ENCODE measurements at regions not wholly inside any gene's neighbourhood (a gene's known extent, or its start where the extent isn't known, plus 50 kb on each side); places are given as distances from the start of the nearest gene placed in this dataset.
A peak's percentile ranks its signal among the peaks of the same experiment; 100 is the strongest.
"Not testable (repeated sequence)": the region's sequence is repeated elsewhere in the genome, so short reads cannot be mapped to it uniquely, and the experiment has no call there.

DNA sequence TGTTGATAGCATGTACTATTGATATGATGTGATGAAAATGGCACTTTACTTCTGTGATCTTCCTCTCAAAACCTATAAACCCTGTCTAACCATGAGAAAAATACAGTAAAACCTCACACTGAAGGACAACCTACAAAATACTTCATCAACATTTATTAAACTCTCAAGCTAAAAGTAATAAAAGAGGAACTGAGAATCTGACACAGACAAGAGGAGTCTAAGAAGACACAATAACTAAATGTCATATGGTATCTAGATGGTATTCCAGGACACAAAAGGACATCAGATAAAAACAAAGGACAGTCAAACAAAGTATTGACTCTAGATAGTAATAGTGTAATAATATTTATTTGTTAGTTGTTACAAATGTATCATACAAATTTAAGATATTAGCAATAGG lies 655.3 kb downstream of the SH3BGRL start:
- DNase-seq (ENCODE audit: low spot score) = no peak

DNA sequence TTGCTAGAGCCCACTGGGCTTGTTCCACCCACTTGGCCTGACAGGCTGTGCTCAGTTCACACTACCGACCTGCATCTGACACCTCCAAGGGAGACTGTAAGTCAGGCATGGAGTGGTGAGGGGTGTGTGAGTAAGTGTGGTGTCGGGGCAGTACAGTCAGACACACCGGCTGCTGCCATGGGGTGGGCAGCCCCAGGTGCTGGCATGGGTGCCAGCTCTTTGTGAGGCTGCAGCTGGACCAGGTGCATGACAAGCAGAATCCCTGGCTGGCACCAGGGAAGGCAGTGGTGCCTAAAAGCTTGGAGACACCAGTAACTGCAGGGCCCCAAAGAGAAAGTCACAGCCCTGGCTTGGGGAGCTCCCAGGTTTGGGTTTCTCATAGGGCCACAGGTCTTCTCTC lies 665.0 kb downstream of the SH3BGRL start:
- no peak for DNase-seq (ENCODE audit: low spot score)

DNA sequence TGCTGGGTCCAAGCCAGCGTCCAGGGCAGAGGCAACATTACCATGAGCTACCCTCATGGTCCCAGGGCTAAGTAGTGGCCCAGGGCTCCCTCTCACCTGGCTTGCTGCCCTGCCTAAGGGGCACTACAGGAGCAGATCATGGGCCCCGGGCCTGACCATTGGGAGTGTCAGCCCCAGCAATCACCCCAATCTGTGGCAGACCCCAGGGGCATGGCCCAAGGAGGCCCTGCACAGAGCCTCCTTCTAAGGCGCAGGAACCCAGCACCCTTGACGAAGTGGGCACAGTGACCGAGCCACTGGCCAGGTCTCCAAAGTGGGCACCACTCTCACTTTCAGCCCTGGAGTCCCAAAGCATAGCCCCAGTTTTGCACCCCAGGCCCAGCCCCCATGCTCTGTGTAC lies 667.1 kb downstream of the SH3BGRL start:
- no peak for DNase-seq (ENCODE audit: low spot score)

DNA sequence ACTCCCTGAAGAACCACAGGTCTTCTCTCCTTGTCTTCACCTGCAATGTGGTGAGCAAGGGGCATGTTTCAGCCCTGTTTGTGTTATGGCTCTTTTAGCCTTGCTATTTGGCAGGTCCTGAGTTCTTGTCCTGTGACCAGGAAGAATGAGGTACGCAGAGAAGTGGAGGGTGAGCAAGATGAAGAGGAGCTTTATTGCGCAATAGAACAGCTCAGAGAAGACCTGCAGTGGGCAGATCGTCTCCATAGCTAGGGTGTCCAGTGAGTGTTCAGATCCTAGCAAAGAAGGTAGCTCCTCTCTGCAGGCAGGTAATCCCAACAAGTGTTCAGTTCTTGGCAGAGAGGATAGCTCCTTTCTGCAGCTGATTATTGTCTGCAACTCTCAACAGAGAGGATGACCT lies 672.9 kb downstream of the SH3BGRL start:
- DNase-seq (ENCODE audit: low spot score) = no peak

DNA sequence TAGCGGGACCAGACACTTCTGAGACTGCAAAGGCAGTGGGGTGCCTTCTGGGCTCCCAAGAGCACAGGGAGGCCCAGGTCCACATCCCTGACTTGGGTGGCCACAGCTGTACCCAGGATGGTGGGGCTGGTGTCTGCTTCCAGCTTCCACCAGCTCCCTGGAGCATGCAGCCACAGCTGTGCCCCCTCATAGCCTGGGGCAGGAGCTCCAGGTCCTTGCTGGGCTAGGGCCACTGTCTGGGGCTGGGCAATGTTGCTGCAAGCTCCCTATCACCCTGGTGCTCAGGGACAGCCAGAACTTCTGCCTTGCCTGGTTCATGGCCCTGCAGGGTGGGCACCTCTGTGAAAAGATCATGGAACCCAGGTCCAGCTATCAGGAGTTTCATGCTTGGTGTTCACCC lies 673.9 kb downstream of the SH3BGRL start:
- DNase-seq (ENCODE audit: low spot score) = no peak

DNA sequence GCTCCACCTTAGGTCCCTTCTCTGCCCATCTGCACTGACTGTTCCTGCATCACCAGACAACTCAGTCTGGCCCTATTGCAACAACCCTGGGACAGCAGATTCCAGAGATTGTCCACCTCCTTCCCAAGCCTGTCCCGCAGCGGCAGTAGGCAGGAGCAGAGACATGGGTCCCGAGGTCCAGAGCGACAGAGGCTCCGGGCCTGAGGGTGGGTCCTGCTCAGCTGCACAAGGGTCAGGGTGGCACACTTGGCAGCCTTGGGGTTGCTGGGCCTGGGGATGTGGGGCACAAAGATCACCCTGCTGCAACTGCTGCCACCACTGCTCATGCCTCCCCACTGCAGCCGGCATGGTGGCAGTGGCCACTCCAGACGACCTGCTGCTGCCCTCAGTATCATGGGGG lies 674.5 kb downstream of the SH3BGRL start:
- DNase-seq (ENCODE audit: low spot score) = no peak

DNA sequence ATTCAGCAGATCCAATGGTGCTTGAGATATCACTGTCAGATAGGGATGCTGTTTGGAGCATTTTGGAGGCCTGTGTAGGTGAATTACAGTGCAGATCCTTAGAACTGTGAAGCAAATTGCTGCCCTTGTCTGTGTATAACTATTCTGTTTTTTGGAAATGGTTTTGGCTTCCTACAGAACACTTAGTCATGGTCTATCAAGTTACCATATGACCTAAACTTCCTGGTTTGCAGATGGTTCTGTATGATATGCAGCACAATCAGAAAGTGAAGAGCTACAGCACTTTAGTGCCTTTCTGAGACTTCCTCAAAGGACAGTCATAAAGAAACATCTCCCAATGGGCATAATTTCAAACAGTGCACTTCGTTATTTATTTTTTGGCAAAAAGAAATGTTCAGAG lies 688.6 kb downstream of the SH3BGRL start:
- DNase-seq (ENCODE audit: low spot score) = no peak

DNA sequence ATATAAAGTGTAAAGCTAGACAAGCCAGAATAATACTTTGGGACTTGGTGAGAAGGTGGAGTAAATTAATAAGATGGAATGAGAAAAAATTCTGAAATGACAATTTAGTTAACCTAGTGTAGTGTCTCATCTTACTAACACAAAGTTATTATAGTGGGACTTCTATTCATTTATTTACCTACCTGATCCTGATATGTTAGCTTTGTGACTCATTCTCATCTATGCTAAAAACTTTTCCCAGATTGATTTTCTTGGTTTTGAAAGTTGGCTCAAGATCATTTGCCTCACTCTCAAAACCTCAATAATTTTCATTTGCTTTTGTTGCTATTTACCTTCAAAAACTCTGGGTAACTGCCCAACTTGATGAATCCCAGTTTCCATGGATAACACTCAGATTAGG lies 698.6 kb downstream of the SH3BGRL start:
- DNase-seq (ENCODE audit: low spot score) = no peak

DNA sequence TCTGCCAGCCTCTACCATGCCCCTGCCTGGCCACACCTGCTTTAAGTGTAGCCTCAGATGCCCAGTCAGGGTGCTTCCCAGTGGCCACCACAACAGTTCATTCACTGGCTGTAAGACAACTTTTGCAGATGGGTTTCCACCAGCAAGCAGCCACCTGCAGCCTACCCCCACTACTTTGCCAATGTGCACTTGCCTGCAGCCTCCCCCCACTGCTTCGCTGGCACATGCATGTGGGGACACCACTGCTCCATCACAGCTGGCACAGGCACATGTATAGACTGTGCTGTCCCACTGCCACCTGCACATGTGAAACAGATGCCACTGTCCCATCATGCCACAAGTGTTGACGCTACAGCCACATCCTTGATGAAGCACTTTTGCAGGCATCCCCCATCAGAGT lies 723.9 kb downstream of the SH3BGRL start:
- DNase-seq (ENCODE audit: low spot score) = no peak

DNA sequence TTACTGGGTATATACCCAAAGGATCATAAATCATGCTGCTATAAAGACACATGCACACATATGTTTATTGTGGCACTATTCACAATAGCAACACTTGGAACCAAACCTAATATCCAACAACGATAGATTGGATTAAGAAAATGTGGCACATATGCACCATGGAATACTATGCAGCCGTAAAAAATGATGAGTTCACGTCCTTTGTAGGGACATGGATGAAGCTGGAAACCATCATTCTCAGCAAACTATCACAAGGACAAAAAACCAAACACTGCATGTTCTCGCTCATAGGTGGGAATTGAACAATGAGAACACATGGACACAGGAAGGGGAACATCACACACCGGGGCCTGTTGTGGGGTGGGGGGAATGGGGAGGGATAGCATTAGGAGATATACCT lies 744.0 kb downstream of the SH3BGRL start:
- DNase-seq (ENCODE audit: low spot score) = not testable (repeated sequence)

DNA sequence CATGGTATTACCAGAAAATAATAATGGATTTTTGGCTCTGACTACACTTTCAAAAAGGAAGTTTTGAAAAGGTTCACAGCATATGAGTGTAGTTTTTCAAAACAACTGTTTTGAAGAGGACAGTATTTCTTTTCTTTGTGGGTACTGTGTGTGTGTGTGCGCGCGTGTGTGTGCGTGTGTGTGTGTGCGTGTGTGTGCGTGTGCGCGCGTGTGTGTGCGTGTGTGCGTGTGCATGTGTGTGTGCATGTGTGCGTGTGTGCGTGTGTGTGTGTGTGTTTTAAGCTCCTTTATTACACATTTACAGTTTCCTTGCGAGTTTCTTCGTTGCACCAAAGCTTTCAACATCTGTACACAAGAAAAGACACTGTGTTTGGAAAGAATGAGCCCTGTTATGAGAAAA lies 755.4 kb downstream of the SH3BGRL start:
- DNase-seq (ENCODE audit: low spot score) = no peak

DNA sequence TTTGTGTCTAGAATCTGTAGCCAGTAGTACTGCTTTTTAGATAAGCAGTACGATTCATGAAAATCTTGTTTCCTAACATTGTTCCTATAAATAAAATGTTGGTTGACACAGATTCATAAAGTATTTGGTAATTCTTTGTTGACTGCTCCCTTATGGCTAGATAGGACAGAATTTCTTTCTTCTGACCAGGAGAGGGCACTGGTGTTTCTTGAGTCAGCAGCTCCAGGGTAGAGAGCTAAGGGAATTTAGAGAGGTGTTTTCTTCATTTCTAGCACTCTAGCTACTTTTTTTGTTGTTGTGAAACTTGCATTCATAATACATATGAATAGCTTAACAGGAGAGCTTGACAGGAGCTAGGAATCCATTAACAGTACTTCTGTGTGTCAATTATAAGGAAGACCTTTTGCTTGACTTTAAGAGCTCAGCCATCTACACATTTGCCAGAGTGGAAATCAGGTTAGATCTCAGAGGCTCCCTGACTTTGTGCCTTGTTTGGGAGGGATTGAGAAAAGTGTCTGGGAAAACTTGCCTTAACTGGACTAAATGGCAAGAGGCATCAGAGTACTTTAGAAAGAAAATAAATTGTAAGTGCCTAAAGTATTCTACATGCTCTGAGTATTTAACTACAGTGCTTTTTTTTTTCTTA lies 756.1 kb downstream of the SH3BGRL start:
- DNase-seq (ENCODE audit: low spot score) = peak; percentile 1

DNA sequence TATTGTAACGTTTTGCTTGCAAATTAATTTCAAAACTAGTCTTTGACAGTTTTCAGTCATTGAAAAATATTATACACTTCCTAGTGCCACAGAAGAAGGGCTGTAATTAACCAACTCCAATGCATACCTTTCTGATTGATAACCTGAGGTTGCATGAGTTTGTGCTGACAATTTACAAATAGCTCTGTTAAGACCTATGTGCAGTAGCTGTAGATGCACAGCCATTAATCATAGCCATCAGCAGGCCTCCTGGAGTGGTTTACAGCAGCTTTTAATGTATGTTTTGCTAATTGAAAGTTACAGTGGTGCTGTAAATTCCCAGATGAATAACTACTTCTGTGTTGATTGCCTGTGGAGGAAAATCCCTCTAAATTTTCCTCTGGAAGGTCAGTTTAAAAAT lies 758.1 kb downstream of the SH3BGRL start:
- DNase-seq (ENCODE audit: low spot score) = no peak

DNA sequence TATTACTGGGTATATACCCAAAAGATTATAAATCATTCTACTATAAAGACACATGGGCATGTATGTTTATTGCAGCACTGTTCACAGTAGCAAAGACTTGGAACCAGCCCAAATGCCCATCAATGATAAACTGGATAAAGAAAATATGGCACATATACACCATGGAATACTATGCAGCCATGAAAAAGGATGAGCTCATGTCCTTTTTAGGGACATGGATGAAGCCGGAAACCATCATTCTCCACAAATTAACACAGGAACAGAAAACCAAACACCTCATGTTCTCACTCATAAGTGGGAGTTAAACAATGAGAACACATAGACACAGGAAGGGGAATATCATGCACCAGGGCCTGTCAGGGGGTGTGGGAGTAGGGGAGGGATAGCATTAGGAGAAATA lies 772.5 kb downstream of the SH3BGRL start:
- not testable (repeated sequence) for DNase-seq (ENCODE audit: low spot score)

DNA sequence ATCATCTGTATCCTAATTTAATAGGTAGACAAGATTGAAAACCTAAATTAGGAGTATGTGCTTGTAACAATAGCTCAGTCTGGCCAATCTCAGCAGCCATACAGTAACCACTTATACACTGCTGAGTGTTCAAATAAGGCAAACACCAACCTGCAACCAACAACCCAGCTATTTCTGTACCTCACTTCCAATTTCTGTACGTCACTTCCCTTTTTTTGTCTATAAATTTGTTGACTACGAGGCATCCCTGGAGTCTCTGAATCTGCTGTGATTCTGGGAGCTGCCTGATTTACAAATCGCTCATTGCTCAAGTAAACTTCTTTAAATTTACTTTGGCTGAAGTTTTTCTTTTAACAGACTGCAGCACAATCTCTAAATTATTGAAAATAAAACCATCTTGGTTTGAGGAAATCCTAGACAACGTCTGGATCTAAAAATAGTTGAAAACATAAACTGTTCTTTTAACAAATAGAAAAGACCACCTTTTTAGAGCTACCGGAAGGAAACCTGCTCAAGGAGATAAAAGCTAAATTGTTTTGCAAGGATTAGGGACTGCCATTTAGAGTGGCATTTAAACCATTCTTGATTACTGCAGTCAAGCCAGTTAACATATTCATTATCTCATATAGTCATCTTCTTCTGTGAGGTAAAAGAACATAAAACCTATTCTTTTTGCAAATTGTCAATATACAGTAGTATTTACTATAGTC lies 778.1 kb downstream of the SH3BGRL start:
- no peak for DNase-seq (ENCODE audit: low spot score)

DNA sequence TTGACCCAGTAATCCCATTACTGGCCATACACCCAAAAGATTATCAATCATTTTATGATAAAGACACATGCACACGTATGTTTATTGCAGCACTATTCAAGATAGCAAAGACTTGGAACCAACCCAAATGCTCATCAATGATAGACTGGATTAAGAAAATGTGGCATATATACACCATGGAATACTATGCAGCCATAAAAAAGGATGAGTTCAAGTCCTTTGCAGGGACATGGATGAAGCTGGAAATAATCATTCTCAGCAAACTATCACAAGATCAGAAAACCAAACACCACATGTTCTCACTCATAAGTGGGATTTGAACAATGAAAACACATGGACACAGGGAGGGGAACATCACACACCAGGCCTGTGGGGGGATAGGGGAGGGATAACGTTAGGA lies 785.3 kb downstream of the SH3BGRL start:
- not testable (repeated sequence) for DNase-seq (ENCODE audit: low spot score)

DNA sequence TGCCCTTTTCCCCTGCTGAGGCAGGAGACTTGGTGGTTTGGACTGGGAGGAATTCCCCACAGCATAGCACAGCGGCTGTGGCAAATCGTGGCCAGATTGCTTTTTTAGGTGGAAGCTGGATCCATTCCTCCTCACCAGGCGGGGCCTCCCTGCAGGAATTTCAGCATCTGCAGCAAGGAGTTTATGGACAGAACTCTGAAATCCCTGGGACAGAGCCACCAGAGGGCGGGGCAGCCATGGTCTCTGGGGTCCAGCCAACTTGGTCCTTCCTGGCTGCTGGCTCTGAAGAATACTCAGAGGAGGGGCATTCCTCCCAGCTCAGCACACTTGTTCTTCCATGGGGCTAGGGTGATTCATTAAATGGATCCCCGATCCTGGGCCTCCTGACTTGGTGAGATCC lies 794.3 kb downstream of the SH3BGRL start:
- DNase-seq (ENCODE audit: low spot score) = no peak

DNA sequence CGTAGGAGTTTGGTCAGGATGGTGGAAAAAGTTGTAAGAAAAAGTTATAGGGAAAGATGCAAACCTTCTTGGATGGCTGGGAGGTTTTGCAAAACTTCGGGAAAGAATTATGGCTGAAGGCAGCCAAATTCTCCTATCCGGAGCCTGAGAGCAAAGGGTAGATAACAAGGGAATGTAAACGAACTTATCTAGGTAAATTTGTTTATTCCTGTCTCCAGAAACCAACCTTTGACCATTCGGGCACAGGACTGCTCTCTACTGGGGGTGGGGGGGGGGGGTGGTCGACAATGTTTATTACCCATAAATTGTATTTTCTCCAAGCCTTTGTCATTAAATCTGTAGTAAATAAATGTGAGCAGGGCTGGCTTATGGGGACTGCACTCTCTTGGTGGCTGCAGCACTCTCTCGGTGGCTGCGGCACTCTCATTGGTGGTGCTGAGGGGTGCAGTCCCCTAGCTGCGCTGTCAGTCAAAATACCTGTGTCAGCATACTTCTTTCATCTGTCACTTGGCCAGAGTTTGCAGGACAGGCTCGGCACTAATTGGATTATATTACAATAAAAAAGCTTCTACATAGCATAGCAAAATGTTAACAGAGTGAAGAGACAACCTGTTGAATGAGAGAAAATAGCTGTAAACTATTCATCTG lies 827.8 kb downstream of the SH3BGRL start:
- DNase-seq (ENCODE audit: low spot score) = no peak

DNA sequence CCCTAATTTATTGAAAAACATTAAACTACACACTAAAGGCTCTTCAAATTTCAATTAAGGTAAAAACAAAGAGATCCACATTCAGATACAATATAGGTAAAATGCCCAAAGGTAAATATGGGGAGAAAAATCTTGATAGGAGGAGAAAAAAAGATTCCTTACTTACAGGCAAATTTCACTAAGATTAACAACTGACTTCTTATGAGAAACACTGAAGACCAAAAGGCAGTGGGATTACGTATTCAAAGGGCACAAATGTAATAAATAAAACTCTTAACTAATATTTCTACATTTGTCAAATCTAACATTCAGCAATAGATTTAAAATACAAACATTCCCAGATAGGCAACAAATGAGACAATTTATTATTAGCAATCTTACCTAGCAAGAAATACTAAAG lies 829.3 kb downstream of the SH3BGRL start:
- DNase-seq (ENCODE audit: low spot score) = no peak

DNA sequence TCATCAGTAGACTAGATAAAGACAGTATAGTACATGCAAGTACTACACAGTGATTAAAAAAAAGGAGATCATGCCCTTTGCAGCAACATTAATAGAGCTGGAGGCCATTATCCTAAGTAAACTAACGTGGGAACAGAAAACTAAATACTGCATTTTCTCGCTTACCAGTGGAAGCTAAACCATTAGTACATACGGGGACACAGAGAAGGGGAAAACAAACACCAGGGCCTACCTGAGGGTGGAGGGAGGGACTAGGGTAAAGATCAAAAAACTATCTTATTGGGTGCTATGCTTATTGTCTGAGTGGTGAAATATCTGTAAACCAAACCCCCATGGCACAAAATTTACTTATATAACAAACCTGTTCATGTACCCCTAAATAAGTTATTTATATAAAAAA lies 836.9 kb downstream of the SH3BGRL start:
- DNase-seq (ENCODE audit: low spot score) = no peak

DNA sequence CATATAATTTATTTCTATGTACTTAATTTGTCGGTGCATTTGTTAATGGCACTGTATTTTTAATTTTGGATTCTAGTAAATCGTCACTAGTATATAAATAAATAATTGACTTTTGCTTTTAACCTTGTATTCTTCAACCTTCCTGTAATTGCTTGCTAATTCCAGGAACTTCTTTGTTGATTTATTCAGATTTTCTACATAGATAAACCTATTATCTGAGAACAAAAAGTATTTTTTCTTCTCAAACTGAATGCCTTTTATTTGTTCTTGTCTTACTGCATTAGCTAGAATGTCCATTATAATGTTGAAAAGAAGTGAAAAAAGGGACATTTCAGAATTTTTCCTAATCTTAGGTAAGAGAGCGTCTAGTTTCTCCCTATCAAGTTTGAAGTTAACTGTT lies 839.1 kb downstream of the SH3BGRL start:
- DNase-seq (ENCODE audit: low spot score) = no peak

DNA sequence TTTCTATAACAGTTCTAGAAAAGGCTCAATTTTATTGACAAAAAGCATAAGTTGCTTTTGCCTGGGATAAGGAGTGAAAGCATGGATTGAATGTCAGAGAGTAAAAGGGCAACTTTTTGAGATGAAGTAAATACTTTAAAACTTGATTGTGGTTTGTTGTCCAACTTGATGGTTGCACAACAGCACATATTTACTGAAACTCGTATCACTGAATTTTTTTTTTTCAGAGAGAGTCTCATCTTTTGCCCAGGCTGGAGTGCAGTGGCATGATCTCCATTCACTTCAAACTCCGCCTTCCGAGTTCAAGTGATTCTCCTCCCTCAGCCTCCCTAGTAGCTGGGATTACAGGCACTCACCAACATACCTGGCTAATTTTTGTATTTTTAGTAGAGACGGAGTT lies 856.8 kb downstream of the SH3BGRL start:
- no peak for DNase-seq (ENCODE audit: low spot score)

DNA sequence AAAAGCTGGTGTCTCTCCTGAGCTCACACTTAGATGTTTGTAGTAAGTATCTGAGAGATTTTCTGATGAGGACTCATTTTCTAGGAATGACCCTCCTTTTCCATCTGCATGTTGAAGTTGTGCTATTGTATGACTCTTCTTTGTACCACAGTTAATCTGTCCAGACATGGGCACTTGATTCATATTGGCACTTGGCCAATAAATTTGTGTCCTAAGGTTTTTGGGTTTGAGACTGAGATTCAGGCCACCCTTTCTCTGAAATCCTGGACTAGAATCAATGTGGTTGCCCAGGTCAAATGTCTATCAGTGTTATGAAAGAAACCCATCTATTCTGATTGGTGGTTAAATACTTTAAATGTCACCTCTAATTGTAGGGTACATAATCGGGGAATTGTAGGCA lies 869.0 kb downstream of the SH3BGRL start:
- no peak for DNase-seq (ENCODE audit: low spot score)

DNA sequence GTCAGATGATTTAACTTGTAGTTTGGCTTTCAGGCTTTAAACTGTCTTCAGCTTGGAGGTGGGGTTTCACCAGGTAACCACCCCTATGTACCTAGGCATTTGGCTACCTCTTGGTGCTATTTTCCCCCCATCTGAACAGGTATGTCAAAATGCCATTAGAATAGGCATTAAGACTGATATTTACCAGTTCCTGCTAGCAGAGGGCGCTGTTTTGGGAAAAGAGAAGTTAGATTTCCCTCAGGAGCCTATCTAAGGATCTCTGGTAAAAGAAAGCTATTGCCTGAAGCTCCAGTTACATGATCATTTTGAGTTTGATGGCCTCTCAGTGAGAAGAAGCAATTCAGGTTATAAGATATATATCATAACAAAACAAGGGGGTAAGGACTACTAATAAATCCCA lies 879.1 kb downstream of the SH3BGRL start:
- DNase-seq (ENCODE audit: low spot score) = no peak
